ENCODE measurements at regions not wholly inside any gene's neighbourhood (a gene's known extent, or its start where the extent isn't known, plus 50 kb on each side); places are given as distances from the start of the nearest gene placed in this dataset.

GRCh38 chr4:32423267-32423666, 1703.1 kb downstream of the PCDH7 start:
- FAIRE-seq (no peak), DNase-seq (no peak)
- no peaks in the 10 kb centered on the region for H3K27me3 ChIP-seq (ENCODE audit: control insufficient read depth, insufficient read depth, low read length)
- H3K4me1 ChIP-seq (ENCODE audit: control insufficient read depth in 2 of 3, insufficient read depth in 2 of 3, low read depth in 1 of 3, low read length in 3 of 3) = no peaks in the 10 kb centered on the region
- H3K4me3 ChIP-seq (ENCODE audit: low read length in 3 of 3) = no peak overlapping the region
- H3K9me3 ChIP-seq (ENCODE audit: control insufficient read depth in 2 of 3, insufficient read depth in 1 of 3, low read length in 3 of 3) = peaks cover 0 to 5% (median 2%) of the 10 kb centered on the region in 3 donors
- intact Hi-C loops (cut with DNase I) = no loop called here
- no peak for TF ChIP-seq CTCF (IDR thresholded peaks at IDR 0.05; ENCODE audit: borderline replicate concordance, extremely low read depth, insufficient read depth)
- H3K27ac ChIP-seq (ENCODE audit: low read depth in 2 of 2, low read length in 2 of 2) = no peak overlapping the region
- no peak overlapping the region for H3K9ac ChIP-seq (ENCODE audit: low read length in 3 of 3)
- H3K36me3 ChIP-seq (ENCODE audit: control insufficient read depth in 2 of 3, insufficient read depth in 3 of 3, low read length in 3 of 3) = no peaks in the 10 kb centered on the region

- no peak for FAIRE-seq
- intact Hi-C loops (cut with DNase I) = no loop called here
These were observed 1705.1 kb downstream of the PCDH7 start for GRCh38 chr4:32425243-32425642.

GRCh38 chr4:32427566-32427965, 1707.4 kb downstream of the PCDH7 start:
- no peaks in the 10 kb centered on the region for H3K4me1 ChIP-seq (ENCODE audit: control insufficient read depth in 2 of 3, insufficient read depth in 2 of 3, low read depth in 1 of 3, low read length in 3 of 3)
- DNase-seq = no peak
- H3K9me3 ChIP-seq (ENCODE audit: control insufficient read depth in 2 of 3, insufficient read depth in 1 of 3, low read length in 3 of 3) = peaks cover 0 to 5% (median 0%) of the 10 kb centered on the region in 3 donors
- no peak overlapping the region for H3K27ac ChIP-seq (ENCODE audit: low read depth in 2 of 2, low read length in 2 of 2)
- H3K27me3 ChIP-seq (ENCODE audit: control insufficient read depth, insufficient read depth, low read length) = no peaks in the 10 kb centered on the region
- intact Hi-C loops (cut with DNase I) = no loop called here
- H3K4me3 ChIP-seq (ENCODE audit: low read length in 3 of 3) = no peak overlapping the region
- TF ChIP-seq CTCF (IDR thresholded peaks at IDR 0.05; ENCODE audit: borderline replicate concordance, extremely low read depth, insufficient read depth) = no peak
- H3K9ac ChIP-seq (ENCODE audit: low read length in 3 of 3) = no peak overlapping the region
- no peaks in the 10 kb centered on the region for H3K36me3 ChIP-seq (ENCODE audit: control insufficient read depth in 2 of 3, insufficient read depth in 3 of 3, low read length in 3 of 3)
- FAIRE-seq = no peak

More at GRCh38 chr4:32425243-32425642, 1705.1 kb downstream of the PCDH7 start:
- Histone ChIP-seq H3K9me3 (ENCODE audit: control insufficient read depth in 2 of 3, insufficient read depth in 1 of 3, low read length in 3 of 3) (peaks cover 0 to 5% (median 2%) of the 10 kb centered on the region in 3 donors), H3K36me3 (ENCODE audit: control insufficient read depth in 2 of 3, insufficient read depth in 3 of 3, low read length in 3 of 3) (no peaks in the 10 kb centered on the region), H3K27me3 (ENCODE audit: control insufficient read depth, insufficient read depth, low read length) (no peaks in the 10 kb centered on the region), H3K9ac (ENCODE audit: low read length in 3 of 3) (no peak overlapping the region), H3K4me3 (ENCODE audit: low read length in 3 of 3) (no peak overlapping the region), H3K27ac (ENCODE audit: low read depth in 2 of 2, low read length in 2 of 2) (no peak overlapping the region), H3K4me1 (ENCODE audit: control insufficient read depth in 2 of 3, insufficient read depth in 2 of 3, low read depth in 1 of 3, low read length in 3 of 3) (no peaks in the 10 kb centered on the region)
- TF ChIP-seq CTCF (IDR thresholded peaks at IDR 0.05; ENCODE audit: borderline replicate concordance, extremely low read depth, insufficient read depth) = no peak
- DNase-seq = no peak

- Histone ChIP-seq H3K36me3 (ENCODE audit: control insufficient read depth in 2 of 3, insufficient read depth in 3 of 3, low read length in 3 of 3) (no peaks in the 10 kb centered on the region), H3K9ac (ENCODE audit: low read length in 3 of 3) (no peak overlapping the region), H3K9me3 (ENCODE audit: control insufficient read depth in 2 of 3, insufficient read depth in 1 of 3, low read length in 3 of 3) (no peaks in the 10 kb centered on the region), H3K27ac (ENCODE audit: low read depth in 2 of 2, low read length in 2 of 2) (no peak overlapping the region), H3K27me3 (ENCODE audit: control insufficient read depth, insufficient read depth, low read length) (no peaks in the 10 kb centered on the region), H3K4me1 (ENCODE audit: control insufficient read depth in 2 of 3, insufficient read depth in 2 of 3, low read depth in 1 of 3, low read length in 3 of 3) (no peaks in the 10 kb centered on the region), H3K4me3 (ENCODE audit: low read length in 3 of 3) (no peak overlapping the region)
- intact Hi-C loops (cut with DNase I) = no loop called here
- FAIRE-seq = no peak
- TF ChIP-seq CTCF (IDR thresholded peaks at IDR 0.05; ENCODE audit: borderline replicate concordance, extremely low read depth, insufficient read depth) = no peak
- DNase-seq = no peak
These were observed 1709.0 kb downstream of the PCDH7 start for GRCh38 chr4:32429151-32429550.

All from kidney (tissue), 13 donors.